ENCODE measurements at regions not wholly inside any gene's neighbourhood (a gene's known extent, or its start where the extent isn't known, plus 50 kb on each side); places are given as distances from the start of the nearest gene placed in this dataset.

GRCh38 chr6:15722731-15723130, 59.9 kb upstream of the DTNBP1 start:
- Histone ChIP-seq H2AK5ac (ENCODE audit: insufficient read length, low read length) (no peak overlapping the region), H3K9ac (ENCODE audit: extremely low read depth, insufficient read length, low read length) (no peak overlapping the region), H3K56ac (ENCODE audit: insufficient read length, low read depth, low read length) (no peak overlapping the region), H4K8ac (replicated peaks; ENCODE audit: insufficient read length, low read depth, low read length) (no peak overlapping the region), H2BK15ac (ENCODE audit: low read depth, low read length) (no peak overlapping the region), H4K5ac (ENCODE audit: insufficient read length, low read depth, low read length) (no peak overlapping the region), H3K27ac (ENCODE audit: insufficient read length, low read depth, low read length) (no peak overlapping the region), H3T11ph (ENCODE audit: low read length) (no peak overlapping the region), H2AFZ (ENCODE audit: low read length) (no peak overlapping the region), H2BK5ac (ENCODE audit: insufficient read length, low read length) (no peak overlapping the region), H3K9me3 (ENCODE audit: control insufficient read depth, low read depth, low read length) (no peaks in the 10 kb centered on the region), H3K4ac (ENCODE audit: low read depth, low read length) (no peak overlapping the region), H3K79me1 (ENCODE audit: insufficient read depth, low read depth, low read length, poor library complexity, severe bottlenecking) (no peaks in the 10 kb centered on the region), H3K27me3 (ENCODE audit: insufficient read depth, low read length) (no peaks in the 10 kb centered on the region), H3K18ac (ENCODE audit: insufficient read length, low read depth, low read length) (no peak overlapping the region), H4K20me1 (ENCODE audit: control insufficient read depth, insufficient read depth, insufficient read length) (no peaks in the 10 kb centered on the region), H3K23me2 (ENCODE audit: insufficient read length, low read depth, low read length, poor library complexity, severe bottlenecking) (no peaks in the 10 kb centered on the region), H3K14ac (ENCODE audit: insufficient read depth, low read length) (no peak overlapping the region), H2BK20ac (ENCODE audit: low read depth, low read length, poor library complexity, severe bottlenecking) (no peak overlapping the region), H2BK12ac (ENCODE audit: insufficient read length, low read depth, low read length) (no peak overlapping the region), H3K23ac (ENCODE audit: insufficient read length, low read depth, low read length) (no peak overlapping the region), H2BK120ac (ENCODE audit: low read depth, low read length, poor library complexity, severe bottlenecking) (no peak overlapping the region), H3K79me2 (ENCODE audit: insufficient read depth, low read length) (no peaks in the 10 kb centered on the region), H3K4me1 (ENCODE audit: insufficient read depth, low read length) (no peaks in the 10 kb centered on the region), H3K4me2 (ENCODE audit: insufficient read depth, insufficient read length, low read length) (no peak overlapping the region), H4K91ac (ENCODE audit: insufficient read length, low read depth, low read length) (no peak overlapping the region)
- no peak for TF ChIP-seq CTCF (conservative IDR thresholded peaks at IDR 0.05)
- WGBS (ENCODE audit: extremely low coverage, insufficient read length, low lambda C conversion rate), result no CpG with 5 or more reads among the region's 2 CpGs
- Mint-ChIP-seq H3K27me3 (ENCODE audit: low read depth) (no peaks in the 10 kb centered on the region), H3K4me1 (peaks cover 5 to 7% of the 10 kb centered on the region in 2 experiments; a peak in 2 of 4 replicates), H3K36me3 (ENCODE audit: insufficient read depth in 1 of 3, low read depth in 3 of 3) (peaks cover 0 to 2% (median 0%) of the 10 kb centered on the region in 3 experiments; a peak in 2 of 7 replicates), H3K4me3 (no peak overlapping the region), H3K27ac (no peak overlapping the region), H3K9me3 (peaks cover 2 to 10% of the 10 kb centered on the region in 2 experiments)
- no peak for DNase-seq
